HG03521 (cell line): ENCODE measurements at regions not wholly inside any gene's neighbourhood (a gene's known extent, or its start where the extent isn't known, plus 50 kb on each side); places are given as distances from the start of the nearest gene placed in this dataset.
"Not testable (repeated sequence)": the region's sequence is repeated elsewhere in the genome, so short reads cannot be mapped to it uniquely, and the experiment has no call there.

Experiments
- ATAC-seq: cut with Tn5 transposase; IDR thresholded peaks from one replicate; pipeline ENCODE4 v1.9.1; 2021; ENCODE audit warnings: mild to moderate bottlenecking, moderate library complexity; ENCODE audit not compliant: unreplicated experiment

DNA sequence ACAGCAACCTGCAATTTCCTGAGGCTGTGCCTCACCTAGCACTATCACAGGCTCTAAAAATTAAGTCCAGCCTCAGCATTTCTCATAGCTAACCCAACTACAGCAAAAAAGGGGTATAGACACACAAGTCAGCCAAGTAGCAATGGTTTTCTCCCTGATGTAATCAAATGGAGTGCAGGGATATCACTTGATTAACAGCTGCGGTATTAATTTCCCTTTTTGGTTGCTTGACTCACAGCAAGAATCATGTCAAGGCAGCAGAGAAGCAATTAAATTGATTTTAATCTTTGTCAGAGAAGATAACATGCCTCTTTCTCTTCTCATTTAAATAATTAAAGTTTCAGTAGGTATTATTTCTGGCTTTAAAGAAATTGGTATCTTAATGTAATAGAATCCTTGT, 278.9 kb downstream of the RWDD3 start:
- ATAC-seq = no peak

DNA sequence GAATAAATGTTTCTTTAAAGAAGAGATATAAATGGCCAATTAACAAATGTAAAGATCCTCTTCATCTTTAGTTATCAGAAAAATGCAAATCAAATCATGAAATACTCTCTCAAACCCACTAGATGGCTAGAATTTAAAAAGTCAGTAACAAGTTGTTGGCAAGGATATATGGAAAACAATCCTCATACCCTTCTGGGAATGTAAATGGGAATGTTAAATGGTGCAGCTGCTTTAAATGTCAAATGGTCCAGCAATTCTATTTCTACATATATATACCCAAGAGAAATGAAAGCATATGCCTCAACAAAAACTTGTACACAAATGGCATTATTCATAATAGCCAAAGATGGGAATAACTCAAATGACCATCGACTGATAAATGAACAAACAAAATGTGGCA, 283.5 kb downstream of the RWDD3 start:
- ATAC-seq = no peak

DNA sequence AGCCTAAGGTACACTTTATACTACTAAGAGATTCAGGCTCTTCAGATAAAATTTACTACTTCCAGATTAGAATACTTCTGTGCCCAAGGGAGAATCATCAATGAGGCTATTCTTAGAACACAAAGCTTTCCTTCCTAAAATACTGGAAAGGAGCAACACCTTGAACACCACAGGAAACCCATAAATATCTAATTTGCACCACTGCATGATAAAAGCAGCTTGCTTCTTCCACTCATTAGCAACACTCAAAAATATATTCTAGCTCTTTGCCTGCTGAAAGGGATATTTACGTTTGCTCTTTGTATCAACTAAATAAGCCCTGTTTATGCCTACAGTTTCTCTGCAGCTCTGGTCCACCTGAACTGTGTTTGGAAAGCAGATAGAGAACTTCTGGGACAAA, 284.3 kb downstream of the RWDD3 start:
- no peak for ATAC-seq

DNA sequence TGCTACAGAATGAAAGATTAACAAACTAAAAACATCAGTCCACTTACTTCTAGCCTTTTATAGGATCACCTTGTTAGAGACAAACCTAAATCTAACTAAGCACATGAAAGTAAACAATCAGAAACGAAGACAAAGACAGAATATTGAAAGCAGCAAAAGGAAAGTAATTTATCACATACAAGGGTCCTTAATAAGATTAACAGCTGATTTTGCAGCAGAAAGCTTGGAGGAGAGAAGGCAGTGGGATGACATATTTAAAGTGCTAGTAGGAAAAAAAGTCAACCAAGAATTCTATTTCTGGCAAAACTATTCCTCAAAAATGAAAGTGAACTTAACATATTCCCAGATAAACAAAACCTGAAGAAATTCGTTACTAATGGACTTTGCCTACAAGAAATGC, 286.4 kb downstream of the RWDD3 start:
- ATAC-seq = no peak

DNA sequence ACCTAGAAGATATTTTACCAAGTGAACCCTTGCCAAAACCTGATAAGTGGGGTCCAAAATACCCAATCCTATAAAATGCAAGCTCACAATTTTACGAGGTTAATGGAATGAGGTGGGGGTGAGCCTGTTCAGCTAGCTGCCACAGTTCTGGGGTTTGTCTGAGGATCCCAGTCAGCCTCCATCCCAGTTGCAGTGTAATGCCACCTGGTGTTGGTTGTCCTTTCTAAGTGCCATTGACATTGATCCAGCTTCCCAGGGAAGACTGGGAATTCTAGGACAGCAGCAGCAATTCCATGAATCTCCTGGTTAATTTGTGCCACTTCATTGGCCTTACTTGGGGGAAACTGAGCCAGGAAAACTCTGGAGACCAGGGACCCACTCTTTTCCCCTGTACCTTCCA, 298.3 kb downstream of the RWDD3 start:
- no peak for ATAC-seq

DNA sequence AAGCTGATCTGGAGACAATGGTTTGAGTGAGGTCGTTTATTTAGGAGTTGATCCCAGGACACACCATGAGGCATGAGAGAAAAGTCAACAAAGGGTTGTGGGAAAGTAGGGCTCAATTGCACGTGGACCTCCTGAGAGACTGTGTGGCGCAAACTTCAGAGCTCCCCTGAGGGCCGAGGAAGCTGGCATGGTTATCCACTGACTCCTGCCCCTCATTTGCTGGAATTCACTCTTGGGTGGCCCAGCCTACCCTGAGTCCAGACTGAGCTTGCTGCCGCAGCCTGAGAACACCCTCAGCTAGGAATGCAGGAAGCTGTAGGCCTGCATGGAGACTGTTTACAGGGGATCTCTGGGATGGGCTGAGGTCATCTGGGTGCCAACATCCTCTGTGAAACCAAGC, 301.0 kb downstream of the RWDD3 start:
- no peak for ATAC-seq

DNA sequence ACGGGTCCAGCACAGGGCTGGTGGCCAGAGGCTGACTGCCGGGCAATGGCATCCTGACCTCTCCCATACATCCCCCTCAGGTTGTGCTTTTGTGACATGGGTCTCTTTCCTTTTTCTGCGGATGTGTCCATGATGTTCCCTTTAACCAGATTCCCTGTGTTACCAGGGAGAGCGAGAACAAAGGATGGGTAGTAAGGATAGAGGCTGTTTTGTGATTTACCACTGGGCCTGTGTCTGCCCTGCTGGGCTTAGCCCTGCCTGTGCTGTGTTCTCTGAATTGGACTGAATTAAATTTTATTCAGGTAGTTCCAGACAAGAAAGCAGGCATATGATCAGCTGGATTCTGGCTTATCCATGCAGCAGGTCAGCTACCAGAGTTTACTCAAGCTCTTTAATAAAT, 301.6 kb downstream of the RWDD3 start:
- ATAC-seq = no peak

DNA sequence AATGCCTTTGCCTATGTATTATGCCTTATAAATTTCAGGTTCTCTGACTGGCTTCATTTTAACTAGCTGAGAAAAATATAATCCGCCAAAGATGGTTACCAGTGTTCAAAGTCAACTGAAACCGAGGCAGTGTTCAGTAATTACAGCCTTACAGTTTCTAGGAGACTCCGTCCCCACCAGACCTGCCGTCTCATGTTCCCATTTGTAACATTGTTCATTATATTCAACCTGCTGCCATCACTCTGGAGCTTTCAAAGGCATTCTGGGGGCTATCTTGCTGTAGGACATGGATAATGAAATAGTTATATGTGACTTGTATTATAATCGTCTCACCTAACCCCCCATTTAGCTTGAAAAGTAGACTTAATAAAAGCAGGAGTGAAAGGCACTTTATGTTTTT, 302.5 kb downstream of the RWDD3 start:
- no peak for ATAC-seq

DNA sequence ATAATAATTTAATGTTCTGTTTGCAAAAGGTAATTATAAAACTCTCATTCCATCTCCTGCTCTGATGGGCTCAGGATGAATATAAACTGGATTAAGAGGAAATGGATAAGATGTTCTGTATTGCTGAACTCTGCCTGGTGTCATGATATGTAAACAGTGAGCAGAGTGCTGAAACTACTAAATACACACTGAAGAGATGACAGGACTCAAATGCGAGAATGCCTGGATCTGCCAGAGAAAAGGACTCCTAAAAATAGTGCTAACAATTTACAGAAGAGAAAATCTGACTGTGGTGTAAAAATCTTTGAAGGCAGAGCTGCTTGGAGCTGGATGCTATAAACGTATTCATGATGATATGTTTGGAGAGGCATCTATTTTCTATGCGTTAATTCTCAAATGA, 303.2 kb downstream of the RWDD3 start:
- no peak for ATAC-seq

DNA sequence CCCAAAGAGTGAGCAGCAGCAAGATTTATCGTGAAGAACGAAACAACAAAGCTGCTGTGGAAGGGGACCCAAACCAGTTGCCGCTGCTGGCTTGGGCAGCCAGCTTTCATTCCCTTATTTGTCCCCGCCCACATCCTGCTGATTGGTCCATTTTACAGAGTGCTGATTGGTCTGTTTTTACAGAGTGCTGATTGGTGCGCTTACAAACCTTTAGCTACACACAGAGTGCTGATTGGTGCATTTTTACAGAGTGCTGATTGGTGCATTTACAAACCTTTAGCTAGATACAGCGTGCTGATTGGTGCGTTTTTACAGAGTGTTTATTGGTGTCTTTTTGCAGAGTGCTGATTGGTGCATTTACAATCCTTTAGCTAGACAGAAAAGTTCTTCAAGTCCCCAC, 304.2 kb downstream of the RWDD3 start:
- not testable (repeated sequence) for ATAC-seq

DNA sequence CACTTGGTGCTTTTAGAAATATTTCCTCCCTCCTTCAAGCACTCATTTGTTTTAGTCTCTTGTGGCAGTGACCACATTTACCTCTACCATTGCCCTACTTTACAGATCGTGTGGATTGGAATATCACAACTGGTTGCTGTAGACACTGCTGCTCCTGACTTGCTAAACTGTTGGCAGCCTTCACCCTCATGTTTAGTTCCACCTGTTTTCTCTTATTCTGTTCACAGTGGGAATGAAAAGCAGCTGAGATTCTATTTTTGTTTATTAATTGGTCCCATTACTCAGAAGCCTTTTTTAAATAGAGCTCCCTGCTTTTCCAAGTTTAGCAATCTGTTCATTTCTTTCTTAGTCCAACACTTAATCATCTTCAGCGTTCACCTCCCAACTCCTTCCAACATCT, 308.9 kb downstream of the RWDD3 start:
- no peak for ATAC-seq

DNA sequence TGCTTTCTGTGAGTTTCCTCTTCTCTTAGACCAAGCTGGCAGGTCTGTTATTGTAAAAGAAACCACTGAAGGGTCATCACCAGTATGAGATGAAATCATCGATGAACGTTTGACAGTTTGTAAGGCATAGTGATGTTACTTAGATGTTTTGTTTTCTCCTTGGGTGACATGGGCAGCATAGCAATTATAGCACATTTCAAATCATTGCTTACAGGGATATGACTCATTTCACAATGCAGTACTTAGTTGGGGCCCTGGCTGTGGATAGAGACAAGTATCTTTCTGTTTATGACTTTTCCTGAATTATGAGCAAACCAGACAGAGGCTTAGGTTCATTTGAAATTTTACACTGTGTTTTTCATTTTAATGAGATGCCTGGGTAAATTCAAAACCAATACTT, 313.0 kb downstream of the RWDD3 start:
- ATAC-seq = no peak

DNA sequence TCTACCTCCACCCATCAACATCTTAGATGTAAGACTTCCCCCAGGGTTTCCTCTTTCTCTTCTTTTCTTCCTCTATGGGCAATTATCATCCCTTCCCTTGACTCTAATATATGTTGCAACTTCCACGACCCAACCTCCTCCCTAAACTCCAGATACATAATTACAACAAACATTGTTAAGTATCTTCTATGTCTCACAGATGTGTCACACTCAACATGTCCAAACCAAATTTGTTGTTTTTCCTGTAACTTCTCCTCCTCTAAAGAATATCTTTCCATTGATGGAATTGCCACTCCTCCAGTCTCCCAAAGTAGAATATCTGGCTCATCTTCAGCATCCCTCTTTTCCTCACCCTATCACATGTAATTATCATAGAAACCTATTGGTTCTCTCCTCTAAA, 314.2 kb downstream of the RWDD3 start:
- ATAC-seq = no peak

DNA sequence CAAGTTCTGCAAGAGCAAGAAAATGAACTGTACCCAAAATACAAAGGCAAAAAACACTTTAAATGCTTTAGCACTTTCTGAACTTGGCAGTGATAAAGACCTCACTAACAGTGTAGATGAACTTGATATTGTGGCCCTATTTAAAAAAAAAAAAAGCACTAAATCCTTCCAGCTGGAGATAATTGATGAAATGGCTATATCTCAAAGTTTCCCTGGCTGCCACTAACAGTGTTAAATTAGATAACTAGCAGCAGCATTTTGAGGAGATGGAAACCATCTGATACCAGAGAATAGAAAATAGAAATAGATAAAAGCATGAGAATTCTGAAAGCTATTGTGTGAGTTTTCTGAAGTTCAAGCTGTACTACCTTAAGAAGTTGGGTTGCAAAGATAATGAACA, 317.2 kb downstream of the RWDD3 start:
- ATAC-seq = no peak

DNA sequence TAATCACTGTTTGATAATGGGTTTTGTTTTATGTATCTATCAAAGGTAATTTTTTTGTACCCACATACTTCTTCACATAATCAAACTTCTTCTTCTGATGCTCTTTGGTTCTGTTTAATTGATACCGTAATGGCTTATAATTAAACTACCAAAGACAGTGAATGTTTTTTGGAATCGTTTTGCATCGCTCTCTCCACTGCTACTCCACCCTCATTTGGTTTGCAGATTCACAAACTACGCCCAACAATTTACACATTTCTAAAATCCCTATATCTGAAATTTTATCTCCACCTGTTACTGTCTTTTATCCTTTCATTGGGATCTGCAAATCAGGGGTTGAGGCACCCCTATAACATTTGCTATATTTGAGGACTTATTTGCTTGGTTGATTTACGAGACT, 319.6 kb downstream of the RWDD3 start:
- no peak for ATAC-seq

DNA sequence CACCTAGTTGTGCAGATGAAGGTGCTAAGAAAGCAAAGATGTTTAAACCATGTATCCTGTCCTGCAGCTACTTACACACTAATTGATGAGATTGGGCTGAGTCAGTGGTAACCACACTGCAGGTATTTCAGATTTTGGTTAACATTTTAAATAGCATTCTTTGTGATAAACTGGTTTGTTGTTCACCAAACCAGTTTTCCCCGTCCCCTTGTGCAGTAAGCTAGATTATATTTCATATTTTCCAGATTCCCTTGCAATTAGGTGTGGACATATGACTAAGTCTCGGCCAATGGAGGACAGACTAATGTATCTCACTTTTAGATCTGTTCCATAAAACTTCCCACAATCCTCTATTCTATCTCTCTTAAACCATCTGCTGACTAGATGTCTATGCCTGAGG, 320.4 kb downstream of the RWDD3 start:
- no peak for ATAC-seq

DNA sequence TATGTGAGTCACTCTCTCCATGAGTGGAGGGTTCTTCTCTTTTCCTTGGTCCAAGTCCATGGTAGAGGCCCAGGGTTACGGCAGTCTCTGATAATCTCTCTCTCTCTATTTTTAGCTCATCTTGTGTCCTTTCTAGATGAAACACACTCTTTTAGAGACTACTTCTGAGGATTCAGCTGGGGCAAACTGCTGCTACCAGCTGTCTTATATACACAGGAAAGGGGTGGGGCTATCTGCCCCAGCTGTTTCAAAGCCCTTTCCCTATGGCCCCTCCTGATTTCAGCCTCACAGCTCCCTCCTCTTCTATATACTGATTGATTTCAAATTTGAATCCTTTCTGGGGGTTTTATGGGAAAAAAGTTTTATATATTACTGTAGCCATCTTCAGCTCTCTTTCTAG, 324.8 kb downstream of the RWDD3 start:
- ATAC-seq = no peak

DNA sequence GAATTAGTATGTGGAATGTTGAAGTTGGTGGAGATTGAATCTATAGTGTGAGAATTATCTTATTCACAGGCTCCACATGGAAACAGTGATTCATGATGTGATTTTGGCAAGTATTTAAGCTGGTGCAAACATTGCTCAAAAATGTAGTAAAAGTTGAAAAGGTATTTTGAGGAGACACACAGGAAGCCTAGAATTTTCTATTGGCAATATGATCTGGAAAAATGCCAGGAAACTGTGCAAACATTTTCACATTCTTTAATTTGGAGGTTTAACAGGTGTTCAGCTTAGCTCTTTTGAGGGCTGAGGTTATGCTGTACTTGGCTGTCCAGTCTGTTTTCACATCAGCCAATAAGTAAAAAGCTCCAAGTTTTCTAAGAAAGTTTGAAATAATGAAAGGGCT, 327.3 kb downstream of the RWDD3 start:
- no peak for ATAC-seq

DNA sequence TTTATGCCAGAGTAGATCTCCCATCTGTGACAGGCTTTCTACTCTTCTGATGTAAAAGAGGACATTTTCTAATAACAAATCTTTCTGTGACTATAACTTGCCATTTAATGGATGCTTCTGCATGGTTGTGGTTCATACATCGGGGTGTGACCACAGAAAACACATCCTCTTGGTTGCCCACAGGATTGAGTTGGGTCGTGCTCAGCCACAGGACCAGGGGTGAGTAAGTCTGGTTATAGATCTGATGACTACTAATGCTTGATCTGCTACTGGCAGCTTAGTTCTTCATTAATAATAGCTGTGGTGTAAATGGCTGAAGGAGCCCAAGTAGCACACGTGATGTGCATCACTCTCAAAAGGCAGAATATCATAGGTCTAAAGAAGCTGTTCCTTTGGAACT, 328.2 kb downstream of the RWDD3 start:
- no peak for ATAC-seq

DNA sequence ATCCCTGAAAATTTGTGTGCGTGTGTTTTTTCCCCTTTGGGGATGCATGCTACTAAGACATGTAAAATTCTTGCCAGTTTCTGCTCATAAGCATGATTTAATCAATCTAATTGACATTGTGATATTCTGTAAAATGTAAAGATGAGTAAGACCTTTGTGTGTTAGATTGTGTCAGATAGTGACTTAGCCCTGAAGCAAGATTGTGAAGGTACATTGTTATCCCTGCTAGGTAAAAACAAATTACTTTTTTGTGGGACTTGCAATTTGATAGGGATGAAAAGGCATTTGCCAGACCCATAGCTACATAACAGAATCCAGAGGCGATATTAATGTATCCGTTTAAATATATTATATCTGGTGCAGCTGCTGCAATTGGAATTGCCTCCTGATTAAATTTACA, 338.0 kb downstream of the RWDD3 start:
- ATAC-seq = no peak

DNA sequence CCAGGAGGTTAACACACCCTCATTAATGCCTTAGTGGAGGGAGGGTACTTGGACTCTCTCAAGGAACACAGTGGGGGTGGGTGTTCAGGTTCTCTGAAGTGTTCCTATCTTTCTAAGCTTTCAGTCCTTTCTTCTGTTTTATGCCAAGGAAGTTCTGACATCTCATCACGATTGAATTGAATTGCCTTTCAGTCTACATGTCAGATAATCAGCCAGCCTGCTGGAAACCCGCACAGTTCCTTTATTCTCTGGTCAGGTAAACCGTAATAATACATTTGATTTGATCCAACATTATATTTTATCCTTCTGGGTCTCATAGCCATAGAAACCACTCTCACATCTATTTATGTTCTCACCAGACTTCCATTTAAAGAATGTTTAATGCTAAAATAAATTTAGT, 339.0 kb downstream of the RWDD3 start:
- no peak for ATAC-seq

DNA sequence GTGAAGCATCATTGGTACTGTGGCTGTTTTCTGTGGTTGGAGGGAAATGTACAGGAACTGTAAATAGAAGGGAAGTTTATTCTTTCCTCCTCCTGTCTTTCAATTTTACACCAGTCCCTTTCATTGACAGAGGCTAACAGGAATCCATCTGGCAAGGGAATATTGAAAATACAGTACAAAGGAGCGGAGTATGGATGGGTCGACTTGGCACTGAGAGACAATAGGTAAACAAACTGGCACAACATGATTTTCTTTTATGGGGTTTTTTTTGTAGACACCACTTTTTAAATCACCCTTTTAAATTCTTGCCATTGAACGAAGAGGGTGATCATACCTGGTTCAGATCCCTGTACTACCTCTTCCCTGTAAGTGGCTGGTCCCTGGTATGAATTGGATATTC, 341.3 kb downstream of the RWDD3 start:
- ATAC-seq = no peak

DNA sequence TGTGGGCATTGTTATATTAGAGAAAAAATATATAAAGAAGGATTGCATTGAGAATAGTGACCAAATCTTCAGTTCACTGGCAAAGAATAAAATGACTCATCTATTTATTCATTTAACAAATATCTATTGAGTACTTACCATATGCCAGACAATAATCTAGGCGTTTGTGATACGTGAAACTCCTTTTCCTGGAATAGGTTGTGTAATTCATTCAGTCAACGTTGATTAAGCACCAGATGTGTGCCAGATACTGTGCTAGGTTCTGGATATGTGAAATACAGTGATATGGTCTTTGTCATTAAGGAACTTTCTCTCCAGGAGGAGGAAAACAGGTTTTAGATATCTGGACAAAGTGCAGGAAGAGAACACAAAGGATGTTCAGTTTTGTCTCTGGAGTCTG, 344.5 kb downstream of the RWDD3 start:
- ATAC-seq = no peak

DNA sequence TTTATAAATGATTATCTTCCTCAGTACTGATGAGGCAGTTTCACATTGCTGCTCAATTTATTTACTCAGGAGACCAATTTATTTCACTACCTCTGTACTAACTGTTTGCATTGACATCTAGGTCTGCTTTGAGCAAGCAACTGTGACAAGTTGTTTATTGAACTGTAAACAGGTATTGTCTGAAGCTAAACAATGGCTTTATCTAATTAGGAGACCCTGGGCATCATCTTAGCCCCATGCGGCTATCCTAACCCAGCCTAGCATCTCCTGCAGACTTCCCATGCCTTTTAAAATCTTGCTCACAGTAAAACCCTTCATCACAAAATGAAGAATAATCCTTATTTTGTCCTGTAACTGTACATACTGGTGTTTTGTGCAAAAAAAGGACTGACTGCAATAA, 348.2 kb downstream of the RWDD3 start:
- no peak for ATAC-seq
